Peyer's patch (tissue), 4 donors: ENCODE measurements at regions not wholly inside any gene's neighbourhood (a gene's known extent, or its start where the extent isn't known, plus 50 kb on each side); places are given as distances from the start of the nearest gene placed in this dataset.

Experiments used
- CTCF ChIP-seq, 6 experiments: fragments of 450-650 bp in 4 of 6; fragments of 200-600 bp in 2 of 6; sonication (generic) in 1 of 6; IDR thresholded peaks; one replicate each; pipeline ENCODE4 v1.5.1; 2017 to 2019; ENCODE audit warnings: antibody characterized with exemption in 6 of 6, mild to moderate bottlenecking in 3 of 6, moderate library complexity in 1 of 6
- POLR2A ChIP-seq, 2 donors: fragments of 450-650 bp; IDR thresholded peaks; one replicate each; pipeline ENCODE4 v1.5.1; 2017; ENCODE audit warnings: antibody characterized with exemption in 2 of 2, mild to moderate bottlenecking in 2 of 2, moderate library complexity in 2 of 2

GRCh38 chr2:236508466-236508865 lies 61.2 kb upstream of the ACKR3 start:
- TF ChIP-seq CTCF (IDR thresholded peaks at IDR 0.05) (no peak), POLR2A (IDR thresholded peaks at IDR 0.05) (no peak)
